H1 (cell line): ENCODE measurements at regions not wholly inside any gene's neighbourhood (a gene's known extent, or its start where the extent isn't known, plus 50 kb on each side); places are given as distances from the start of the nearest gene placed in this dataset.

Source experiments
- CTCF ChIA-PET: fragments of 300-600 bp; sonication (Branson Sonifier 250); formaldehyde crosslinking; loops from one replicate; lab custom pipeline; 2021; ENCODE audit not compliant: partially characterized antibody; lab: Charles Lee
- POLR2A ChIA-PET: fragments of 300-600 bp; sonication (Branson Sonifier 250); formaldehyde crosslinking; loops from one replicate; lab custom pipeline; 2021; ENCODE audit warnings: inconsistent platforms; ENCODE audit not compliant: partially characterized antibody; lab: Charles Lee
- DNase-seq, 2 experiments: peaks; one replicate each; pipeline versions ENCODE4 v3.0.0 to v3.0.0-alpha.2; 2010 to 2022; ENCODE audit warnings: low spot score in 2 of 2, low read depth in 1 of 2, mixed read lengths in 1 of 2
- FAIRE-seq: peaks from 2 replicates; lab custom pipeline; 2011; peaks lifted over from hg19 to GRCh38; lab: Jason Lieb, UNC
- H2AFZ ChIP-seq: 2 replicates; pipeline ENCODE4 v1.8.1; 2012; ENCODE audit warnings: low read length, inconsistent platforms
- H2AK5ac ChIP-seq: 2 replicates; pipeline ENCODE4 v1.6.1; 2013; ENCODE audit warnings: low read depth, low read length
- H2BK120ac ChIP-seq: replicated peaks from 2 replicates; pipeline ENCODE3; 2013; ENCODE audit warnings: low read depth, low read length, inconsistent platforms
- H2BK12ac ChIP-seq: 2 replicates; pipeline ENCODE4 v1.6.1; 2013; ENCODE audit warnings: low read depth, low read length
- H2BK15ac ChIP-seq: 2 replicates; pipeline ENCODE4 v1.6.1; 2013; ENCODE audit warnings: low read length
- H2BK20ac ChIP-seq: 2 replicates; pipeline ENCODE4 v1.6.1; 2013; ENCODE audit warnings: low read length
- H2BK5ac ChIP-seq: 2 replicates; pipeline ENCODE4 v1.6.1; 2013; ENCODE audit warnings: low read depth, low read length
- H3K14ac ChIP-seq: 2 replicates; pipeline ENCODE4 v1.6.1; 2013; ENCODE audit warnings: inconsistent platforms; ENCODE audit not compliant: insufficient read length
- H3K18ac ChIP-seq: 2 replicates; pipeline ENCODE4 v1.6.1; 2013; ENCODE audit warnings: low read length; ENCODE audit errors: extremely low read depth
- H3K23ac ChIP-seq: 2 replicates; pipeline ENCODE4 v1.6.1; 2013; ENCODE audit warnings: inconsistent platforms; ENCODE audit not compliant: insufficient read length
- H3K23me2 ChIP-seq: 2 replicates; pipeline ENCODE4 v1.6.1; 2013; ENCODE audit warnings: low read depth, low read length
- H3K27ac ChIP-seq: 2 replicates; pipeline ENCODE4 v1.6.1; 2011; ENCODE audit warnings: low read depth, low read length, inconsistent platforms
- H3K27me3 ChIP-seq, 4 experiments: replicated peaks in 1 of 4; 1 replicate in 1 of 4; 2 replicates in 3 of 4; pipeline versions ENCODE4 v1.6.1 to v1.8.1; 2011 to 2013; ENCODE audit warnings: low read length in 3 of 4, mild to moderate bottlenecking in 3 of 4, inconsistent platforms in 2 of 4, mixed read lengths in 2 of 4, moderate library complexity in 1 of 4; ENCODE audit not compliant: control insufficient read depth in 3 of 4, insufficient read depth in 3 of 4; ENCODE audit errors: extremely low read depth in 1 of 4
- H3K36me3 ChIP-seq, 4 experiments: 2 replicates each; pipeline versions ENCODE4 v1.6.1 to v1.8.1; 2011 to 2013; ENCODE audit warnings: mild to moderate bottlenecking in 4 of 4, low read length in 3 of 4, moderate library complexity in 2 of 4, control low read depth in 1 of 4, inconsistent platforms in 1 of 4; ENCODE audit not compliant: insufficient read depth in 4 of 4, control insufficient read depth in 2 of 4
- H3K4ac ChIP-seq: replicated peaks from 2 replicates; pipeline ENCODE3; 2013; ENCODE audit warnings: low read length, low read depth, mixed read lengths, inconsistent platforms; ENCODE audit not compliant: insufficient read length
- H3K4me1 ChIP-seq, 4 experiments: replicated peaks in 1 of 4; 1 replicate in 1 of 4; 2 replicates in 3 of 4; pipeline versions ENCODE4 v1.6.1 to v1.8.1; 2011 to 2013; ENCODE audit warnings: low read length in 3 of 4, inconsistent platforms in 2 of 4, mixed read lengths in 1 of 4; ENCODE audit not compliant: insufficient read depth in 4 of 4, control insufficient read depth in 3 of 4
- H3K4me2 ChIP-seq, 2 experiments: 2 replicates each; pipeline versions ENCODE4 v1.6.1 to v1.8.1; 2011 to 2013; ENCODE audit warnings: low read depth in 2 of 2, low read length in 2 of 2, control low read depth in 1 of 2, inconsistent platforms in 1 of 2, mild to moderate bottlenecking in 1 of 2; ENCODE audit not compliant: insufficient read depth in 1 of 2
- H3K4me3 ChIP-seq, 4 experiments: fragments of 200-600, 300-600 bp in 1 of 4; sonication (generic), shearing (Covaris generic), sonication (Bioruptor Twin) in 1 of 4; 2 replicates each; pipeline versions ENCODE4 v1.5.1 to v1.8.1; 2011 to 2016; ENCODE audit warnings: low read length in 4 of 4, low read depth in 3 of 4, control low read depth in 2 of 4, inconsistent platforms in 2 of 4, mild to moderate bottlenecking in 2 of 4, mixed read lengths in 1 of 4, moderate library complexity in 1 of 4; ENCODE audit not compliant: insufficient read depth in 2 of 4; ENCODE audit errors: extremely low read depth in 1 of 4
- H3K56ac ChIP-seq: replicated peaks from 2 replicates; pipeline ENCODE3; 2013; ENCODE audit warnings: low read depth, mild to moderate bottlenecking, mixed read lengths, low read length, inconsistent platforms; ENCODE audit not compliant: insufficient read length
- H3K79me1 ChIP-seq: 2 replicates; pipeline ENCODE4 v1.6.1; 2013; ENCODE audit warnings: low read depth, low read length, control low read depth
- H3K79me2 ChIP-seq, 2 experiments: 2 replicates each; pipeline versions ENCODE4 v1.6.1 to v1.8.1; 2012 to 2013; ENCODE audit warnings: low read length in 2 of 2, mild to moderate bottlenecking in 2 of 2, inconsistent platforms in 1 of 2; ENCODE audit not compliant: insufficient read depth in 2 of 2, control insufficient read depth in 1 of 2
- H3K9ac ChIP-seq, 4 experiments: replicated peaks in 1 of 4; 1 replicate in 1 of 4; 2 replicates in 3 of 4; pipeline versions ENCODE4 v1.6.1 to v1.8.1; 2011 to 2013; ENCODE audit warnings: low read depth in 3 of 4, low read length in 3 of 4, control low read depth in 2 of 4, mild to moderate bottlenecking in 2 of 4, moderate library complexity in 2 of 4, inconsistent platforms in 1 of 4; ENCODE audit errors: extremely low read depth in 1 of 4
- H3K9me3 ChIP-seq, 2 experiments: 2 replicates each; pipeline versions ENCODE4 v1.6.1 to v1.8.1; 2012 to 2013; ENCODE audit warnings: mild to moderate bottlenecking in 2 of 2, moderate library complexity in 2 of 2, control low read depth in 1 of 2, inconsistent platforms in 1 of 2, low read depth in 1 of 2, low read length in 1 of 2, mixed read lengths in 1 of 2; ENCODE audit not compliant: insufficient read depth in 2 of 2
- H4K20me1 ChIP-seq, 2 experiments: replicated peaks in 1 of 2; 2 replicates each; pipeline versions ENCODE3 to v1.8.1; 2011 to 2013; ENCODE audit warnings: inconsistent platforms in 2 of 2, low read length in 2 of 2, mild to moderate bottlenecking in 1 of 2; ENCODE audit not compliant: insufficient read depth in 2 of 2, control insufficient read depth in 1 of 2
- H4K5ac ChIP-seq: 2 replicates; pipeline ENCODE4 v1.6.1; 2013; ENCODE audit warnings: low read length, low read depth, mixed read lengths, inconsistent platforms; ENCODE audit not compliant: insufficient read length
- H4K8ac ChIP-seq: 2 replicates; pipeline ENCODE4 v1.8.0; 2013; ENCODE audit warnings: mild to moderate bottlenecking, moderate library complexity, low read length, inconsistent platforms; ENCODE audit not compliant: insufficient read depth; ENCODE audit errors: extremely low read depth
- H4K91ac ChIP-seq: replicated peaks from 2 replicates; pipeline ENCODE3; 2013; ENCODE audit warnings: low read length, mixed read lengths, inconsistent platforms; ENCODE audit not compliant: insufficient read length
- ATF3 ChIP-seq: IDR thresholded peaks from 2 replicates; pipeline ENCODE4 v1.6.1; 2011; ENCODE audit warnings: low read depth, mild to moderate bottlenecking, low read length; ENCODE audit not compliant: insufficient read depth
- WGBS, 2 experiments: shearing (Covaris generic) in 1 of 2; methylation state at CpG; one replicate each; pipeline versions ENCODE4 v1.1.6 to v1.1.7; 2013 to 2015; ENCODE audit warnings: low lambda C conversion rate in 2 of 2, mixed read lengths in 2 of 2, inconsistent platforms in 1 of 2, low coverage in 1 of 2, missing lambda C conversion rate in 1 of 2; ENCODE audit not compliant: insufficient replicate concordance in 2 of 2, insufficient coverage in 1 of 2, insufficient read length in 1 of 2; ENCODE audit errors: extremely low coverage in 1 of 2, missing lambda C conversion rate in 1 of 2; 5-methylcytosine and 5-hydroxymethylcytosine counted together

- Histone ChIP-seq H3K79me1 (no peaks in the 10 kb centered on the region), H3K4me1 (no peaks in the 10 kb centered on the region), H3K9ac (no peak overlapping the region), H3K18ac (no peak overlapping the region), H2BK12ac (no peak overlapping the region), H2BK20ac (no peak overlapping the region), H2BK15ac (no peak overlapping the region), H3K23ac (no peak overlapping the region), H3K36me3 (no peaks in the 10 kb centered on the region), H4K20me1 (no peaks in the 10 kb centered on the region), H4K5ac (no peak overlapping the region), H3K23me2 (no peaks in the 10 kb centered on the region), H4K91ac (no peak overlapping the region), H3K4me2 (no peak overlapping the region), H2AK5ac (no peak overlapping the region), H3K27ac (no peak overlapping the region), H3K56ac (no peak overlapping the region), H3K4ac (no peak overlapping the region), H2BK5ac (no peak overlapping the region), H3K14ac (no peak overlapping the region), H3K27me3 (no peaks in the 10 kb centered on the region), H2BK120ac (no peak overlapping the region), H2AFZ (no peak overlapping the region), H3K79me2 (no peaks in the 10 kb centered on the region), H3K4me3 (no peak overlapping the region), H4K8ac (no peak overlapping the region), H3K9me3 (no peaks in the 10 kb centered on the region)
- 100% methylated on average over 1 of the region's 1 CpG; no CpG with 5 or more reads in 1 of the 2 experiments for WGBS, 2 experiments
- FAIRE-seq (no peak), DNase-seq (no peak)
- CTCF ChIA-PET: no interaction called here
- POLR2A ChIA-PET: no interaction called here
- no peak for TF ChIP-seq ATF3
These were observed 824.9 kb downstream of the KLHL13 start for GRCh38 chrX:117291760-117292159.
